Gastroesophageal sphincter (tissue), 3 donors: ENCODE measurements at regions not wholly inside any gene's neighbourhood (a gene's known extent, or its start where the extent isn't known, plus 50 kb on each side); places are given as distances from the start of the nearest gene placed in this dataset.

ENCODE experiments used
- POLR2A ChIP-seq, 2 donors: fragments of 450-650 bp; IDR thresholded peaks; one replicate each; pipeline ENCODE4 v1.6.1; 2017; ENCODE audit warnings: antibody characterized with exemption in 2 of 2, mild to moderate bottlenecking in 2 of 2, moderate library complexity in 1 of 2
- TF ChIP-seq, protein P1 (sequence below), 4 experiments: fragments of 200-600 bp in 2 of 4; fragments of 450-650 bp in 2 of 4; sonication (generic) in 1 of 4; IDR thresholded peaks; one replicate each; pipeline ENCODE4 v1.5.1; 2017 to 2019; ENCODE audit warnings: antibody characterized with exemption in 4 of 4, mild to moderate bottlenecking in 2 of 4, moderate library complexity in 2 of 4

DNA sequence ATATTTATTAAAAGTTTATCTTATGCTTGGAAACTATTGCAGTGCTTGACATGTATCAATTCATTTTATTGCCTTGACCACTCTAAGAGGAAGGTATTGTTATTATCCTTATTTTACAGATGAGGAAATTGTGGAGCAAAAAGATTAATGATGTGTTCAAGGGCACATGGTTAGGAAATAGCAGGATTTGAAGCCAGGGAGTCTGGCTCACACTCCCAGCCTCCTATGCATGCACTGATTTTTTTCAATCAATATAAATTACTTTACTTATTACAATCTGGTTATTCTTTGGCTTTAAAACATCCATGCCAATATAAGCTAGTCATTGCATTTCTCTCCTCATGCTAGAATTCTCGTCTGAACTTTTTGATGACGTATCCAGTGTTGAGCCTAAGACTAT is 94.2 kb upstream of the TBX5 start:
- TF ChIP-seq, protein P1, sequence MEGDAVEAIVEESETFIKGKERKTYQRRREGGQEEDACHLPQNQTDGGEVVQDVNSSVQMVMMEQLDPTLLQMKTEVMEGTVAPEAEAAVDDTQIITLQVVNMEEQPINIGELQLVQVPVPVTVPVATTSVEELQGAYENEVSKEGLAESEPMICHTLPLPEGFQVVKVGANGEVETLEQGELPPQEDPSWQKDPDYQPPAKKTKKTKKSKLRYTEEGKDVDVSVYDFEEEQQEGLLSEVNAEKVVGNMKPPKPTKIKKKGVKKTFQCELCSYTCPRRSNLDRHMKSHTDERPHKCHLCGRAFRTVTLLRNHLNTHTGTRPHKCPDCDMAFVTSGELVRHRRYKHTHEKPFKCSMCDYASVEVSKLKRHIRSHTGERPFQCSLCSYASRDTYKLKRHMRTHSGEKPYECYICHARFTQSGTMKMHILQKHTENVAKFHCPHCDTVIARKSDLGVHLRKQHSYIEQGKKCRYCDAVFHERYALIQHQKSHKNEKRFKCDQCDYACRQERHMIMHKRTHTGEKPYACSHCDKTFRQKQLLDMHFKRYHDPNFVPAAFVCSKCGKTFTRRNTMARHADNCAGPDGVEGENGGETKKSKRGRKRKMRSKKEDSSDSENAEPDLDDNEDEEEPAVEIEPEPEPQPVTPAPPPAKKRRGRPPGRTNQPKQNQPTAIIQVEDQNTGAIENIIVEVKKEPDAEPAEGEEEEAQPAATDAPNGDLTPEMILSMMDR (IDR thresholded peaks at IDR 0.05), result no peak
- TF ChIP-seq POLR2A (IDR thresholded peaks at IDR 0.05), result no peak
